Neural cell (in vitro differentiated cells): ENCODE measurements at regions not wholly inside any gene's neighbourhood (a gene's known extent, or its start where the extent isn't known, plus 50 kb on each side); places are given as distances from the start of the nearest gene placed in this dataset.

Experiments
- CTCF ChIP-seq: fragments of 450-650 bp; IDR thresholded peaks from 2 replicates; pipeline ENCODE4 v1.5.1; 2014; ENCODE audit warnings: antibody characterized with exemption, mild to moderate bottlenecking, moderate library complexity; ENCODE audit not compliant: poor library complexity, severe bottlenecking
- EZH2 ChIP-seq: fragments of 200-600, 300-800 bp; shearing (Covaris generic), sonication (generic); IDR thresholded peaks from 2 replicates; pipeline ENCODE4 v1.6.1; 2014; ENCODE audit warnings: antibody characterized with exemption, low read length, borderline replicate concordance, mild to moderate bottlenecking; ENCODE audit not compliant: insufficient read depth, poor library complexity, severe bottlenecking
- MXI1 ChIP-seq: fragments of 450-650 bp; conservative IDR thresholded peaks from 2 replicates; pipeline ENCODE4 v1.6.1; 2014; ENCODE audit warnings: antibody characterized with exemption, mild to moderate bottlenecking; ENCODE audit not compliant: poor library complexity, severe bottlenecking
- POLR2AphosphoS5 ChIP-seq: IDR thresholded peaks from 2 replicates; pipeline ENCODE4 v1.6.1; 2012

GRCh38 chr10:3496138-3496537, 288.9 kb downstream of the KLF6 start:
- TF ChIP-seq CTCF (no peak), EZH2 (no peak), MXI1 (no peak), POLR2AphosphoS5 (no peak)
